LNCaP clone FGC (cell line): ENCODE measurements at regions not wholly inside any gene's neighbourhood (a gene's known extent, or its start where the extent isn't known, plus 50 kb on each side); places are given as distances from the start of the nearest gene placed in this dataset.

Source experiments
- DNase-seq: peaks from one replicate; pipeline ENCODE4 v3.0.0-alpha.2; 2011; ENCODE audit warnings: low read depth
- H3K4me3 ChIP-seq: 2 replicates; pipeline ENCODE4 v1.5.1; 2011; ENCODE audit warnings: mild to moderate bottlenecking, low read depth, low read length, control low read depth
- CTCF ChIP-seq: IDR thresholded peaks from 2 replicates; pipeline ENCODE4 v1.5.1; 2012; ENCODE audit warnings: mild to moderate bottlenecking; ENCODE audit not compliant: control insufficient read depth, insufficient read depth; ENCODE audit errors: extremely low read depth

GRCh38 chr17:77786090-77786489 is 172.4 kb upstream of the TNRC6C start:
- no peak for TF ChIP-seq CTCF
- DNase-seq, result no peak
- H3K4me3 ChIP-seq, result no peak overlapping the region

GRCh38 chr17:77786740-77787505 is 171.6 kb upstream of the TNRC6C start:
- no peak for TF ChIP-seq CTCF
- H3K4me3 ChIP-seq, result no peak overlapping the region
- no peak for DNase-seq

GRCh38 chr17:77790143-77790829 is 168.2 kb upstream of the TNRC6C start:
- no peak for DNase-seq
- H3K4me3 ChIP-seq, result no peak overlapping the region
- TF ChIP-seq CTCF, result no peak

- TF ChIP-seq CTCF, result no peak
These were observed 165.9 kb upstream of the TNRC6C start for GRCh38 chr17:77792626-77793025.

GRCh38 chr17:77793146-77793970 is 165.1 kb upstream of the TNRC6C start:
- no peak overlapping the region for H3K4me3 ChIP-seq
- no peak for TF ChIP-seq CTCF
- DNase-seq, result no peak

More at GRCh38 chr17:77792626-77793025, 165.9 kb upstream of the TNRC6C start:
- DNase-seq, result no peak
- no peak overlapping the region for H3K4me3 ChIP-seq

GRCh38 chr17:77793971-77794235 is 164.6 kb upstream of the TNRC6C start:
- no peak for DNase-seq
- no peak for TF ChIP-seq CTCF
- H3K4me3 ChIP-seq, result no peak overlapping the region
